ENCODE measurements at regions not wholly inside any gene's neighbourhood (a gene's known extent, or its start where the extent isn't known, plus 50 kb on each side); places are given as distances from the start of the nearest gene placed in this dataset.

- no peak overlapping the region for H3K4me3 ChIP-seq (ENCODE audit: low read depth, low read length)
- H3K36me3 ChIP-seq (ENCODE audit: control insufficient read depth, insufficient read depth, low read length) = no peaks in the 10 kb centered on the region
- ChIA-PET CTCF (no interaction called here), POLR2A (no interaction called here)
- no peak for DNase-seq (ENCODE audit: low read depth)
- H3K27me3 ChIP-seq (ENCODE audit: control insufficient read depth, insufficient read depth, low read length) = no peaks in the 10 kb centered on the region
- TF ChIP-seq CTCF (IDR thresholded peaks at IDR 0.05; ENCODE audit: insufficient read depth, low read depth, low read length) = no peak
Observed at GRCh38 chr12:127339065-127339464, 927.9 kb upstream of the TMEM132C start.

GRCh38 chr12:127340381-127340780, 926.6 kb upstream of the TMEM132C start:
- no peak for DNase-seq (ENCODE audit: low read depth)
- Histone ChIP-seq H3K4me3 (ENCODE audit: low read depth, low read length) (no peak overlapping the region), H3K36me3 (ENCODE audit: control insufficient read depth, insufficient read depth, low read length) (no peaks in the 10 kb centered on the region), H3K27me3 (ENCODE audit: control insufficient read depth, insufficient read depth, low read length) (no peaks in the 10 kb centered on the region)
- ChIA-PET CTCF (no interaction called here), POLR2A (no interaction called here)
- no peak for TF ChIP-seq CTCF (IDR thresholded peaks at IDR 0.05; ENCODE audit: insufficient read depth, low read depth, low read length)

- H3K4me3 ChIP-seq (ENCODE audit: low read depth, low read length) = no peak overlapping the region
- no peaks in the 10 kb centered on the region for H3K27me3 ChIP-seq (ENCODE audit: control insufficient read depth, insufficient read depth, low read length)
- ChIA-PET CTCF (no interaction called here), POLR2A (no interaction called here)
- no peak for DNase-seq (ENCODE audit: low read depth)
- H3K36me3 ChIP-seq (ENCODE audit: control insufficient read depth, insufficient read depth, low read length) = no peaks in the 10 kb centered on the region
- TF ChIP-seq CTCF (IDR thresholded peaks at IDR 0.05; ENCODE audit: insufficient read depth, low read depth, low read length) = no peak
Observed at GRCh38 chr12:127342861-127343260, 924.1 kb upstream of the TMEM132C start.

GRCh38 chr12:127343940-127344339, 923.0 kb upstream of the TMEM132C start:
- ChIA-PET POLR2A (no interaction called here), CTCF (no interaction called here)
- DNase-seq (ENCODE audit: low read depth) = no peak
- Histone ChIP-seq H3K4me3 (ENCODE audit: low read depth, low read length) (no peak overlapping the region), H3K27me3 (ENCODE audit: control insufficient read depth, insufficient read depth, low read length) (no peaks in the 10 kb centered on the region), H3K36me3 (ENCODE audit: control insufficient read depth, insufficient read depth, low read length) (no peaks in the 10 kb centered on the region)
- TF ChIP-seq CTCF (IDR thresholded peaks at IDR 0.05; ENCODE audit: insufficient read depth, low read depth, low read length) = no peak

- H3K36me3 ChIP-seq (ENCODE audit: control insufficient read depth, insufficient read depth, low read length) = no peaks in the 10 kb centered on the region
- no peaks in the 10 kb centered on the region for H3K27me3 ChIP-seq (ENCODE audit: control insufficient read depth, insufficient read depth, low read length)
- DNase-seq (ENCODE audit: low read depth) = no peak
- no peak for TF ChIP-seq CTCF (IDR thresholded peaks at IDR 0.05; ENCODE audit: insufficient read depth, low read depth, low read length)
- CTCF ChIA-PET = no interaction called here
- POLR2A ChIA-PET = no interaction called here
- no peak overlapping the region for H3K4me3 ChIP-seq (ENCODE audit: low read depth, low read length)
Observed at GRCh38 chr12:127351481-127352010, 915.4 kb upstream of the TMEM132C start.
